Activated T-cell treated with anti-CD3 and anti-CD28 coated beads for 24 hours (primary cell): ENCODE measurements at regions not wholly inside any gene's neighbourhood (a gene's known extent, or its start where the extent isn't known, plus 50 kb on each side); places are given as distances from the start of the nearest gene placed in this dataset.

Experiments used
- DNase-seq: peaks from one replicate; pipeline ENCODE4 v3.0.0-alpha.2; 2020; ENCODE audit warnings: low read depth

- DNase-seq: no peak
Observed at GRCh38 chr20:22791396-22791795, 207.0 kb upstream of the FOXA2 start.

GRCh38 chr20:22791877-22792525 lies 207.6 kb upstream of the FOXA2 start:
- no peak for DNase-seq

GRCh38 chr20:22794200-22794599 lies 209.8 kb upstream of the FOXA2 start:
- no peak for DNase-seq

DNA sequence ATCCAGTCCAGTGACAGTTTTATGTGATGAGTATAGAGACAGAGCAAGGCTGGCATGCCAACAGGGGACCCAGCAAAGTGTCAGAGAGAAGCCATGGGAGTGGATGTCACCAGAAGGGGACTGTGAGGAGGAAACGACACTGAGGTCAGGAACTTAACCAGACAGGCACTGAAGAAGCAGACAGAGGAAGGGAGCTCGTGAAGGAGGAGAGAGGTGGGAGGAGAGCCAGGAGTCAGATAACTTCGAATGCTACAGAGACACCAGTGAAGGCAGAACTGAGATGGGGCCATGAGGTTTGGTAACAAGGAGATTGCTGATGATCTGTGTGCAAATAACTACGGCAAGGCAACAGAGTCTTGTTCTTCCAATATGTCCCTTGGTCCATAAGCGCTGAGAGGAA lies 211.1 kb upstream of the FOXA2 start:
- no peak for DNase-seq

DNA sequence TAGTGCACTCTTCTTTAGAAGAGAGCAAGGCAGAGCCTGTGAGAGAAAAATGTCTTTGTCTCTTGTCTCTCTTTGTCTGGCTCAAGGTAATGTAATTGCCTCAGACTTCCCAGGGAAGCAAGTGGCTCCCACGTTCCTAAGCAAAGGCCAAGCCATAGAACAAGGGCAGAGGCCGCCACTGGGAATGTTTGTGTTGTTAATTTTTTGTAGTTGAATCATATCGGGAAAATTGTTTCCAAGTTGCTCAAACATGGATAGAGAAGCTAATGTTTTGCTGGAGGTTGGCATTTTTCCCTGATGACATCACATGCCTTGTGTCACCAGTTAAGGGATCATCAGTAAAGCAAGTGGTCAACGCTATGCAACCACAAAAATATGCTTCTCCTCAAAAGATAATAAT lies 211.5 kb upstream of the FOXA2 start:
- DNase-seq: no peak

DNA sequence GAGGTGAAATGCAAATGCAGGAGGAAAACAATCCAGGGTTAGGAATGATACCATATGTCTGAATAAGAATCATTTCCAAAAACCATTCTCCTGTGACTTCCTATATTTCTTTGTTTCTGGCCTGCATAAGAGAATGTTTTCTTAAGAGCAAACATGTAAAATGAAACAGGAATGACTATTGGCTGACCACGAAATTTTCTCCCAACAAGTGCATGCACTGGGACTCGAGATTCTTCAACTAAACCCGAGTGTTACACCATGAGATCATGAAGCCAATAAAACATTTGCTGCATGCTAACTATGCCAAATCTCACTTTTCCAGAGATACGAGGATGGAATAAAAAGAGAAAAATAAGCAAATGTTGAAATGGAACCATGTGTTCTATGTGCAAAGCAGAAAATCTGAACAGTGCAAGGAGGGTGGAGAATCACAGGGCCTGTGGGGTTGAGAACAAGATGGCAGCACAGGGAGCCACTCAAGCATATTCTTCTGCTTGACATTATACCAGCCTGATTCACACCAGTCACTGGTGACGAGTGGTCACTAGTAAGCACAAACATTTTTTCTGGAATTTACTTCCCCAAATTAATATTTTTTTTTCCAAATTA lies 212.2 kb upstream of the FOXA2 start:
- no peak for DNase-seq

DNA sequence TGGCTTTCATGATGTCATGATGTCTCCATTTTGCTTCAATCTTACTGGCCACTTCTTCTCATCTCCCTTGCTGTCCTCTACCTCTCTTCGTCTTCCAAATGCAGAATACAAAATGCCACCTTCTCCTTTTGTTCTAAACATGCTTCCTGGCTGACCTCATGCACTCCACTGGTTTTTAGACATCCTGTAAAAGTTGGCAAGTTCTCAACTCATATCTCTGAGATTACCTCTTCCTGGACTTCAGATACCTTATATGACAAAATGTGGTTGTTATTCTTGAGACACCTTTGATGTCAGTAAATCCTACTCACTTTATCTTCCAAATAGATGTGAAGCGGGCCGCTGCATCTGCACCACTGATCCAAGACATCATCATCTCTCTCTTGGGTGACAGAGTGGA lies 212.7 kb upstream of the FOXA2 start:
- no peak for DNase-seq

GRCh38 chr20:22799687-22800086 lies 215.3 kb upstream of the FOXA2 start:
- no peak for DNase-seq

GRCh38 chr20:22800129-22800528 lies 215.8 kb upstream of the FOXA2 start:
- no peak for DNase-seq

GRCh38 chr20:22801528-22801927 lies 217.2 kb upstream of the FOXA2 start:
- DNase-seq: no peak

DNA sequence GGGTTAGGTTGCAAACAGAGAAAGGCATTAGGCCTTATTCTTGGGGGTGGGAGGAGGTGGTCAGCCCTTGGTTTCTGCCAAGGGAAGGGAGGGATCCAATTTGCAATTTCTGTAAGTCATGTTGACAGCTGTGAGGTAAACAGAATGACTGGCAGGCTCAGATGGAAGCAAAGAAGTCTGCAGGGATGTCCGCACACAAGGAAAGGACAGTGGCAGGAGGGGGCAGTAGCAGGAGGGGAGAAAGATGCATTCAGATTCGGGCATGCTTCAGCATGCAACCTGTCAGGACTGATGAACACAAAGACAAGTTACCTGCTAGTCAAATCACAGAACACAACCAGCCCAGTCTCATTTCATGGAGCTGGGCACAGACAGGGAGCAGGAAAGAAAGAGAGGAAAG lies 217.9 kb upstream of the FOXA2 start:
- DNase-seq: no peak

GRCh38 chr20:22805219-22805618 lies 220.8 kb upstream of the FOXA2 start:
- no peak for DNase-seq

GRCh38 chr20:22805996-22806395 lies 221.6 kb upstream of the FOXA2 start:
- DNase-seq: no peak

DNA sequence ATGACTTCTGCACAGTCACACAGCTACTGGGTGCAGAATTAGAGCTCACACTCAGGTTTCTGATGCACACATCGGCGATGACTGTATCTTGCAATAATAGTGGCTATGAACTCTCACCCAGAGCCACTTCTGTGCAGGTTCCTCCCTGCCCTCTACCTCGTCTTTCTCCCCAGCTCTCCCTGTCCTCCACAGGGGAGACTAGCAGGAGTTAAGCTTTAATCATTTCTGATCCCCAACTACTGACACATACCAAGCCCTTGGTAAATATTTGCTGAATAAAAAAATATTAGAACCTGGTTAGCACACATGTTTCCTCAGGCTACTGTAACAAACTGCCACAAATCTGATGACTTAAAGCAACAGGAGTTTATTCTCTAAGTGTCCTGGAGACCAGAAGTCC lies 222.7 kb upstream of the FOXA2 start:
- no peak for DNase-seq

DNA sequence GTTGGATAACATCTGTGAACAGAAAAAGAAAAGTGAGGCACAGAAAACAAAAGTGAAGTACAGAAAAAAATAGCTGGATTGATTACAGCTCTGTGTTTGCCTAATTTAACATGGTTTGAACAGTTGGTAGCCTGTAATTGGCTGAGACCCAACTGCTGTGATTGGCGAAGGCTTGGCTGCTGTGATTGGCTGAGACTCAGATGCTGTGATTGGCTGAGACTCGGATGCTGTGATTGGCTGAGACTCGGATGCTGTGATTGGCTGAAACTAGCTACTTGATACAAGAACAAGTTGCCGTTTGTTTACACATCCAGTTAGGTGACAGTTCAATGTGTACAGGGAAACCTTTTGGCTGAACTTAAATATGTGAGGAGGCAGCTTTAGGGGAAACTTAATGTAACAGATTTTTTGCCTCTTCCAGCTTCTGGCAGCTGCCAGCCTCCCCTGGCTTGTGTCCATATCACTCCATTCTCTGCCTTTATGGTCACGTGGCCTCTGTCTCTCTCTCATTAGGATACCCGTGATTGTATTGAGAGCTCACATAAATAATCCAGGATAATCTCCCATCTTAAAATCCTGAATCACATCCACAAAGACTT lies 223.4 kb upstream of the FOXA2 start:
- DNase-seq: no peak

- no peak for DNase-seq
Observed at GRCh38 chr20:22808628-22809027, 224.3 kb upstream of the FOXA2 start.

DNA sequence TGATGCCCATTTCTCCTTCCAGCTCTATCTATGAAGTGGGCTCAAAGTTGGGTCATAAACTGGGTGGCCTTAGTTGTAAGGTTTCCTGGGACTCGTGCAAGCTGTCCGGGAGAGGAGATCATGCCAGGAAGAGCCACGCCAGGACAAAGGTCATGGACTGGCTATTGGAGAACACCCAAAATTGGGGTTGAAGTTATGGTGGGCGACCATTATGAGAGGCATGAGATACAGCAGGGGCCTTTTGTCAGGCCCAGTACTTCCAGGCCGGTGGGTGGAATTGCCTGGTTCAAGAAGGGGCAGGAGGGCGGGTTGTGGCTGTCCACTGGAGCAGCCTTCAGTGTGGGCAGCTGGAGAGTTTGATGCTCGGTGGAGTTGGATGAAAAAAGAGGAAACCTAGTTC lies 225.1 kb upstream of the SSTR4 start:
- no peak for DNase-seq

DNA sequence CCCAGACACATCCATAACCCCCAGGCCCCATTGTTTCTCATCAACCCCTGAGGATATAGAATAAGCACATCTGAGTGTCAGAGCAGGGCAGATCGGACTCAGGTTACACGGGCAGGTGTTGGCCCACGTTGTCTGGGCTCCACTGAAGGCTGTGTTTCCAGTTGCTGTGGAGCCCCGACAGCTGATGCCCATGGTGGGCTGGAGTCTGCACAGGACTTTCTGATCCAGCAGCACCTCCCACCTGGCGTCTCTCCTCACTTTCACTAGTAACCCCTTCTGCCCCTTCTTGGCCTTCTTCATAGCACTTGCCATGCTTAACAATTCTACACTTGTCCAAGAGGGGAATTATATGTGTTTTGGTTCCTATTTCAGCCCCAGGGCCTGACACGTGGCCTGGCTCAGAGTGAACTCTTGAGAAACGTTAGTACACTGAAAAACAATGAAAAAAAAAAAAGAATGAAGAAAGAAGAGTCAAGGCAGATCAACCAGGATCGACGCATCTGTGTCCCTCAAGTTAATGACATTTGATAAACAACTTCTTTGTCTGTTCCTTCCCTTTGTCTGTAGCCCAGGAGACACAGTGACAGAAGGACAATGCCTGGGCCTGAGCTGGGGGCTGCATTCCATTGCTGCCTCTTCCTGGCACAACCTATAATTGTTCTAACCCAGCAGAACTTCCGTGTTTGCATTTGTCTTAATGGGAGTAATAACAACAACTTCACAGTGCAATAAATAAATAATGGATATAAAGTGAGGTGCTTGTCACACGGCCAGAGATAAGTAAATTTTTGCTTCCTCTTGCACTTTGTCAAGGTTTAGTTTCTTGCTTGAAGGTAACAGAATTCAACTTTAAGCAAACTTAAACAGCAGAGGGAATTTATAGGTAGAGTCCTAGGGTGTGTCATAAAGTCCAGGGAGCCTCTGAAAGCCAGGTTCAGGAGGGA lies 224.2 kb upstream of the SSTR4 start:
- DNase-seq: no peak

- no peak for DNase-seq
Observed at GRCh38 chr20:22814471-22815205, 220.5 kb upstream of the SSTR4 start.

DNA sequence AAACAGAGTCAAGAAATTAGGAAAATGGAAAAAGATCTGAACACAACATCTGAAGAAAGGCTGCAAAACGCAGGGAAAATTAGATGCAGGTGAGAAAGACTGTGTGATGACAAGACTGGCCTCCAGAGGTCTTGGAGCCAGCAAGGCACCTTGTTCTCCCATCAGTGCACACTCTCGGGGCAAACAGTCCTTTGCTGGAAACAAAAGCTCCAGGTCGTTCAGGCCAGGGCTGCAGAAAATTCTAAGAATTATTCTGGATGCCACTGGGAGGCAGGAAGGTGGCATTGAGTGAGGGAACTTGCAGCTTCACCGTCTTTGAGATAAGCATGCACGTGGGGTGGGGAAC lies 219.9 kb upstream of the SSTR4 start:
- DNase-seq: no peak

DNA sequence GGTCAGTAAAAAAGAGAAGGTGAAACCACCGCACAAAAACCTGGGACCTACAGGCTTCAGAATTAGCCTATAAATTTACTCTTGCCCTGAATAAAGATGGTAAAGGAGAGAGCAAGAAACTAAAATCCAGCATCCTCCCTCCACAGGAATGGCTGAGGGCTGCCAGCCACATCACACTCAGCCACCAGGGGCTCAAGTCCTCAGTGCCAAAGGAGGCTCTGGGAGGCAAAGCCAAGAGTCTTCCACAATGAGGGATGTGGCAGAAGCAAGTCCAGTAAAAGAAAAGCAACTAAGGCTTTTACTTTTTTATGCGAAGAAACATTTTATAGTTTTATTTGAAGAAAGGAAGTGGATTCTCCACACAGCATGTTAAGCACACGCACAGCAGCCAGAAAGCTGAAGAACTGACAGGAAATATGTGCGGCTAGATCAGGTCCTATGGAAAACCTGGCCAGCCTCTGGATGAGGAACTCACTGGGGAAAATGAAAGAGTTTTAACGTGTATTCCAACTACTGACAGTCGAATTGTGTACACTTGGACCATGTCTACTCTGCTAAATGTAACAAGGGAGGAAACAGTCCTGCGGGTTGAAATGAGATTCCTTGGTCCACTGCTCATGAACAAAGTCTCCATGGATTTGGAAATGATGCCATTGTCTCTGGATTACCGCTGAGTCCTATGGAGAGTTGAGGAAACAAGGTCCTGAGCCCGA lies 219.4 kb upstream of the SSTR4 start:
- no peak for DNase-seq

GRCh38 chr20:22818636-22819035 lies 216.5 kb upstream of the SSTR4 start:
- no peak for DNase-seq
